Testis (tissue), 2 donors: ENCODE measurements at regions not wholly inside any gene's neighbourhood (a gene's known extent, or its start where the extent isn't known, plus 50 kb on each side); places are given as distances from the start of the nearest gene placed in this dataset.

Experiments
- DNase-seq: peaks from one replicate; pipeline ENCODE4 v3.0.0-alpha.2; 2019
- H3K27ac ChIP-seq, 2 donors: fragments of 200-600 bp; sonication (generic); one replicate each; pipeline ENCODE4 v1.5.1; 2019
- H3K27me3 ChIP-seq: fragments of 200-600 bp; sonication (generic); one replicate; pipeline ENCODE4 v1.5.1; 2019
- H3K36me3 ChIP-seq: fragments of 200-600 bp; sonication (generic); one replicate; pipeline ENCODE4 v1.5.1; 2017; ENCODE audit warnings: low read depth; ENCODE audit errors: missing control alignments
- H3K4me1 ChIP-seq: fragments of 200-600 bp; sonication (generic); one replicate; pipeline ENCODE4 v1.5.1; 2019
- H3K4me3 ChIP-seq, 2 donors: fragments of 200-600 bp; sonication (generic); one replicate each; pipeline ENCODE4 v1.5.1; 2017 to 2019
- H3K9me3 ChIP-seq: fragments of 200-600 bp; sonication (generic); one replicate; pipeline ENCODE4 v1.5.1; 2017
- POLR2A ChIP-seq: fragments of 450-650 bp; IDR thresholded peaks from one replicate; pipeline ENCODE4 v1.6.1; 2017; ENCODE audit warnings: antibody characterized with exemption, mild to moderate bottlenecking, moderate library complexity
- WGBS, 2 donors: methylation state at CpG; one replicate each; pipeline ENCODE4 v1.1.5; 2018; 5-methylcytosine and 5-hydroxymethylcytosine counted together
- intact Hi-C: fragments of 100-400 bp; cut with DNase I; formaldehyde crosslinking; loops from one replicate; pipeline ENCODE4 v1.15.1; 2023; ENCODE audit warnings: low total_unique reads
- TF ChIP-seq, protein P1 (sequence below), 3 experiments: fragments of 450-650 bp in 2 of 3; fragments of 200-600 bp in 1 of 3; sonication (generic) in 1 of 3; IDR thresholded peaks; one replicate each; pipeline ENCODE4 v1.5.1; 2016 to 2019; ENCODE audit warnings: antibody characterized with exemption in 3 of 3, mild to moderate bottlenecking in 2 of 3, moderate library complexity in 1 of 3

DNA sequence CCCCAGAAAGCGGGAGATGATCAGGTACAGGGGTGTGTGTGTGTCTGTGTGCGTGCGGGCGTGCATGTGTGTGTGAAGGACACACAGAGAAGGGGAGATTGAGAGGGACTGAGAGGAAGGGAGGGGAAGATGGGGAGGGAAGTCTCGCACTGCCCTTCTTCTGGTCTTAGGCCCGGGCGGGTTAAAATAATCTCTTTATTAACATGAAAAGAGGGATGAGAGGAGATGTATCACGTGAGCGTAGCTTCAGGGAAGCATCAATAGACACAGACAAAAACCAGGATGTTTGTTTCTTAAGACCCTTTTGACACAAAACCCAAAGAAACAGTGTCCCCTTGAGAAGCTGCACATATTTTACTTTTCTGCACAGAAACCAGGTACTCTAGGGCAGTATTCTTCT lies 347.3 kb downstream of the BRD1 start:
- DNase-seq, result no peak
- intact Hi-C loops, result no loop called here
- 61 to 72% methylated on average over 9 of the region's 9 CpGs for WGBS, 2 donors
- Histone ChIP-seq H3K4me3 (no peak overlapping the region), H3K36me3 (no peaks in the 10 kb centered on the region), H3K27me3 (no peaks in the 10 kb centered on the region), H3K9me3 (no peaks in the 10 kb centered on the region), H3K27ac (no peak overlapping the region), H3K4me1 (peaks cover 4% of the 10 kb centered on the region)
- TF ChIP-seq, protein P1, sequence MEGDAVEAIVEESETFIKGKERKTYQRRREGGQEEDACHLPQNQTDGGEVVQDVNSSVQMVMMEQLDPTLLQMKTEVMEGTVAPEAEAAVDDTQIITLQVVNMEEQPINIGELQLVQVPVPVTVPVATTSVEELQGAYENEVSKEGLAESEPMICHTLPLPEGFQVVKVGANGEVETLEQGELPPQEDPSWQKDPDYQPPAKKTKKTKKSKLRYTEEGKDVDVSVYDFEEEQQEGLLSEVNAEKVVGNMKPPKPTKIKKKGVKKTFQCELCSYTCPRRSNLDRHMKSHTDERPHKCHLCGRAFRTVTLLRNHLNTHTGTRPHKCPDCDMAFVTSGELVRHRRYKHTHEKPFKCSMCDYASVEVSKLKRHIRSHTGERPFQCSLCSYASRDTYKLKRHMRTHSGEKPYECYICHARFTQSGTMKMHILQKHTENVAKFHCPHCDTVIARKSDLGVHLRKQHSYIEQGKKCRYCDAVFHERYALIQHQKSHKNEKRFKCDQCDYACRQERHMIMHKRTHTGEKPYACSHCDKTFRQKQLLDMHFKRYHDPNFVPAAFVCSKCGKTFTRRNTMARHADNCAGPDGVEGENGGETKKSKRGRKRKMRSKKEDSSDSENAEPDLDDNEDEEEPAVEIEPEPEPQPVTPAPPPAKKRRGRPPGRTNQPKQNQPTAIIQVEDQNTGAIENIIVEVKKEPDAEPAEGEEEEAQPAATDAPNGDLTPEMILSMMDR (IDR thresholded peaks at IDR 0.05), result no peak
- no peak for TF ChIP-seq POLR2A

DNA sequence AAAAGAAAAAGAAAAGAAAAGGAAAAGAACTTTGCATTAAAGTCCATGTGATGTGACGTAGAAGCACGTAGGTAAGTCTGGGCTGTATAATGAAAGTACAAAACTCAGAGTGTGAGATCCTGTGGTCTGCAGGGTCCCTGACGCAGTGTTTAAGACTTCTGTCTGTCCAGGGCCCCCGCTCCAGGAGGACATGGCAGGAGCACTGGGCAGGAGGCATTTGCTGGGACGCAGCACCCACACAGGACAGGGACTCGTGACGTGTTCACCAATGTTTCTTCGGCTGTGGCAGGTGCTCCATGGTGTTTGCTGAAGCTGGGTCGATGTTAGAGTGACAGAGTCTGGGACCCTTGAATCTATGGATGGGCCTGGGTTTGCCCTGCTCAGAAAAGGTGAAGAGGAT lies 348.1 kb downstream of the BRD1 start:
- DNase-seq, result no peak
- Histone ChIP-seq H3K4me3 (no peak overlapping the region), H3K9me3 (no peaks in the 10 kb centered on the region), H3K36me3 (no peaks in the 10 kb centered on the region), H3K27ac (no peak overlapping the region), H3K27me3 (no peaks in the 10 kb centered on the region), H3K4me1 (peaks cover 4% of the 10 kb centered on the region)
- TF ChIP-seq, protein P1 (IDR thresholded peaks at IDR 0.05), result no peak
- TF ChIP-seq POLR2A, result no peak
- intact Hi-C loops, result no loop called here
- 94 to 95% methylated on average over 9 of the region's 9 CpGs for WGBS, 2 donors

DNA sequence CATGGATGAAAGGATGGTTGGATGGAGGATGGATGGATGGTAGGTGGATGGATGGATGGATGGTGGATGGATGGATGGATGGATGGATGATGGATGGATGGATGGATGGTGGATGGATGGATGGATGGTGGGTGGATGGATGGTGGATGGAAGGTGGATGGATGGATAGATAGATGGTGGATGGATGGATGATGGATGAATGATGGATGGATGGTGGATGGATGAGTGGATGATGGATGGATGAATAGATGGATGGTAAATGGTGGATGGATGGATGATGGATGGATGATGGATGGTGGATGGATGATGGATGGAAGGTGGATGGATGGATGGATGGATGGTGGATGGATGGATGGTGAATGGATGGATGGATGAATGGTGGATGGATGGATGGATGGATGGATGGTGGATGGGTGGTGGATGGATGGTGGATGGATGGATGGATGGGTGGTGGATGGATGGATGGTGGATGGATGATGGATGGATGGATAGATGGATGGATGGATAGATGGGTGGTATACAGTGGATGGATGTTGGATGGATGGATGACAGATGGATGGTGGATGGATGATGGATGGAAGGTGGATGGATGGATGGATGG lies 350.8 kb downstream of the BRD1 start:
- Histone ChIP-seq H3K27me3 (no peaks in the 10 kb centered on the region), H3K27ac (no peak overlapping the region), H3K36me3 (no peaks in the 10 kb centered on the region), H3K9me3 (no peaks in the 10 kb centered on the region), H3K4me3 (no peak overlapping the region), H3K4me1 (peaks cover 4% of the 10 kb centered on the region)
- intact Hi-C loops, result no loop called here
- TF ChIP-seq, protein P1 (IDR thresholded peaks at IDR 0.05), result no peak
- no peak for TF ChIP-seq POLR2A
- no peak for DNase-seq

DNA sequence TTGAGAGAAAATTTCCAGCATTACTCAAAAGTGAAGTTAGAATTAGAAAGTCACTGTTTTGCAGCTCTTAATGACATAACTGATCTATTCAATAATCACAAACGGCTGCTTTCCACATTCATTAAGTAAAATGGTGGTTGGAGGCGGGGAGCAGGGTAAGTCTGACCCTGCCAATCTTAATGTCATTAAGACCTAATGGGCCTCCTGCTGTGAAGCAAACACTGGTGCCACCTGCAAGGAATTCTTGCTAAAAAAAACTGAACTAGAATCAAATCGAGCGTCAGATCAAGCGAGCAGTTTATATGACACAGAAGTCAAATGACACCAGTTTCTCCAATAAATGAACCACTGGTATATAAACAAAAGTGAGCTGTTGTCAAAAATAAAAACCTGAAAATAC lies 351.5 kb downstream of the BRD1 start:
- no peaks in the 10 kb centered on the region for H3K27me3 ChIP-seq
- no peak overlapping the region for H3K4me3 ChIP-seq
- DNase-seq, result no peak
- H3K27ac ChIP-seq, result no peak overlapping the region
- WGBS, 2 donors, result 86 to 93% methylated on average over 5 of the region's 5 CpGs
- no peak for TF ChIP-seq POLR2A
- TF ChIP-seq, protein P1 (IDR thresholded peaks at IDR 0.05), result no peak
- no peaks in the 10 kb centered on the region for H3K4me1 ChIP-seq
- no peaks in the 10 kb centered on the region for H3K9me3 ChIP-seq
- H3K36me3 ChIP-seq, result no peaks in the 10 kb centered on the region
- intact Hi-C loops, result no loop called here

DNA sequence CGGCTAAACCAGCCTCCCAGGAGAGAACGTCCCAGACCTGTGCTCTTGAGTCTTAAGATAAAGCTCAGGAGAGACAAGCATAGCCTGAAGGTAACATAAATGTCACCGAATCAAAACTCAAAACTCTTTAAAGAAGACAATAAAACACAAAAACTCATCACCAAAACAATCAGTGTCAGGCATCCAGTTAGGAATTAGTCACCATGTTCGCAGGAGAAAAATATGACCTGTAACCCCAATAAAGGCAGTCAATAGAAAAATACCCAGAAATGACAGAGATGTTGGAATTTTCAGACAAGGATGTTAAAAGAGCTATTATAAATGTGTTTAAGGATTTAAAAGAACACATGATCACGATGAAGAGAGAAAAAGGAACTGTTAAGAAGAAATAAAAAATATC lies 352.4 kb downstream of the BRD1 start:
- TF ChIP-seq POLR2A, result no peak
- TF ChIP-seq, protein P1 (IDR thresholded peaks at IDR 0.05), result no peak
- Histone ChIP-seq H3K9me3 (no peaks in the 10 kb centered on the region), H3K27ac (no peak overlapping the region), H3K27me3 (no peaks in the 10 kb centered on the region), H3K36me3 (no peaks in the 10 kb centered on the region), H3K4me1 (no peaks in the 10 kb centered on the region), H3K4me3 (no peak overlapping the region)
- intact Hi-C loops, result no loop called here
- no peak for DNase-seq
- WGBS, 2 donors, result 87 to 89% methylated on average over 5 of the region's 5 CpGs
